ENCODE measurements at regions not wholly inside any gene's neighbourhood (a gene's known extent, or its start where the extent isn't known, plus 50 kb on each side); places are given as distances from the start of the nearest gene placed in this dataset.

DNA sequence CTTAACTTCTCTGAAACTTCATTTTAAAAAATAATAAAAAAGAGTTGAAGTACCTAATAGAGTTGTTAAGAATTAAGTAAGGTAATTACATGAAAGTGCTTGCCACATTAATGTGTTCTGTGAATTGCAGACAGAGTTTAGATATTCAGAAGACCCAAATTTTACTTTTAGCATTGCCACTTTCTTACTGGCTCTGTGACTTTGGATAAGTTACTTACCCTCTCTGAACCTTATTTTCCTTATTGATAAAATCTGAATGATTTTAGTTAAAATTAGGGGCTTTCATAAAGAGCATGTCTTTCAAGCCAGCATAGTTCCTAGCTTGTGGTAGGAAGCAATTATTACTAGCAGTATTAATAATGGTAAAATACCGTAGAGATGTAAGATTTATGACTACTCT lies 101.2 kb upstream of the CREB1 start (continued):
- TF ChIP-seq, protein P1, sequence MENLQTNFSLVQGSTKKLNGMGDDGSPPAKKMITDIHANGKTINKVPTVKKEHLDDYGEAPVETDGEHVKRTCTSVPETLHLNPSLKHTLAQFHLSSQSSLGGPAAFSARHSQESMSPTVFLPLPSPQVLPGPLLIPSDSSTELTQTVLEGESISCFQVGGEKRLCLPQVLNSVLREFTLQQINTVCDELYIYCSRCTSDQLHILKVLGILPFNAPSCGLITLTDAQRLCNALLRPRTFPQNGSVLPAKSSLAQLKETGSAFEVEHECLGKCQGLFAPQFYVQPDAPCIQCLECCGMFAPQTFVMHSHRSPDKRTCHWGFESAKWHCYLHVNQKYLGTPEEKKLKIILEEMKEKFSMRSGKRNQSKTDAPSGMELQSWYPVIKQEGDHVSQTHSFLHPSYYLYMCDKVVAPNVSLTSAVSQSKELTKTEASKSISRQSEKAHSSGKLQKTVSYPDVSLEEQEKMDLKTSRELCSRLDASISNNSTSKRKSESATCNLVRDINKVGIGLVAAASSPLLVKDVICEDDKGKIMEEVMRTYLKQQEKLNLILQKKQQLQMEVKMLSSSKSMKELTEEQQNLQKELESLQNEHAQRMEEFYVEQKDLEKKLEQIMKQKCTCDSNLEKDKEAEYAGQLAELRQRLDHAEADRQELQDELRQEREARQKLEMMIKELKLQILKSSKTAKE (IDR thresholded peaks at IDR 0.05; ENCODE audit: low read depth, poor library complexity, severe bottlenecking): no peak
- no peak for TF ChIP-seq LARP7 (IDR thresholded peaks at IDR 0.05)

DNA sequence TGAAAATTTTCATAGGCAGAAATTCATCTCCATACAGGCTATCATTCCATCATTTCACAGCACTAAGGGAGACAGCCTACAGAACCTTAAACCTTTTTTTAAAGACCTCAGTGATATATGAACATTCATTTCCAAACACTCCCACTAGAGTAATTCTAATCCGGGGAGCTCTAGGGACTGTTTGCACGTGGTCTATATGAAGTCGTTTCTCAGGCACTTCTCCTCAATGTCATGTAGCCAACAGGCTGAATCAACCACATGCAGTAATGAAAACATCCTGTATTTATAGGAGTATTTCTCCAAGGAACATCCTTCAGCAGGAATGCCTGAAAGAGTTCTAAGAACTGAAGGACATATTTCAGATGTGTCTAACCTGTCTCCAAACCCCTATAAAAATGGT lies 97.3 kb upstream of the CREB1 start:
- intact Hi-C loops (cut with micrococcal nuclease; ENCODE audit: unreplicated experiment): no loop called here
- ATAC-seq (no peak), DNase-seq (ENCODE audit: low read depth, low spot score) (no peak), FAIRE-seq (no peak)
- BruUV-seq (replicated peaks): no TSS peak
- no peaks in the 10 kb centered on the region for H3K4me1 ChIP-seq (ENCODE audit: control insufficient read depth, insufficient read depth, low read length)
- H4K20me1 ChIP-seq (ENCODE audit: control insufficient read depth, insufficient read depth): no peaks in the 10 kb centered on the region
- no peaks in the 10 kb centered on the region for H3K9me3 ChIP-seq (replicated peaks; ENCODE audit: control insufficient read depth, insufficient read depth, low read length)
- no peak overlapping the region for H3K4me3 ChIP-seq
- H2AFZ ChIP-seq (ENCODE audit: control insufficient read depth, low read depth, low read length): no peak overlapping the region
- H3K9ac ChIP-seq (ENCODE audit: control insufficient read depth, insufficient read depth, low read length): no peak overlapping the region
- no peak overlapping the region for H3K27ac ChIP-seq (ENCODE audit: control insufficient read depth, insufficient read depth)
- in situ Hi-C loops (cut with MboI): no loop called here
- WGBS (ENCODE audit: insufficient coverage, insufficient replicate concordance, low lambda C conversion rate, missing lambda C conversion rate): 38% methylated on average over 3 of the region's 3 CpGs
- no peaks in the 10 kb centered on the region for H3K36me3 ChIP-seq (ENCODE audit: control insufficient read depth in 2 of 2, insufficient read depth in 2 of 2, low read length in 1 of 2)
- ChIA-PET POLR2A (no interaction called here), RAD21 (ENCODE audit: unreplicated experiment) (no interaction called here), CTCF (no interaction called here), SMC1A (ENCODE audit: uncharacterized antibody, unreplicated experiment) (interaction anchor here (1.1 kb wide), 1 partner anchor 24 kb away, joined by 3 read pairs; no protein-coding TSS in a partner anchor)
- H3K4me2 ChIP-seq (ENCODE audit: control insufficient read depth, insufficient read depth): no peak overlapping the region
- TF ChIP-seq YY1 (IDR thresholded peaks at IDR 0.05; ENCODE audit: low read depth, low read length): no peak
- no peak for TF ChIP-seq ZBED1 (IDR thresholded peaks at IDR 0.05; ENCODE audit: borderline replicate concordance)
- no peak for TF ChIP-seq HDAC2 (IDR thresholded peaks at IDR 0.05)
- no peak for TF ChIP-seq RAD51 (IDR thresholded peaks at IDR 0.05)
- TF ChIP-seq TCF12 (IDR thresholded peaks at IDR 0.05; ENCODE audit: low read depth, low read length): no peak
- TF ChIP-seq MXI1 (IDR thresholded peaks at IDR 0.05; ENCODE audit: low read depth, low read length): no peak
- TF ChIP-seq ASH2L (IDR thresholded peaks at IDR 0.05; ENCODE audit: borderline replicate concordance, low read depth): no peak
- no peak for TF ChIP-seq SMARCA5 (IDR thresholded peaks at IDR 0.05)
- TF ChIP-seq IKZF1 (conservative IDR thresholded peaks at IDR 0.05): no peak
- TF ChIP-seq BCL3 (IDR thresholded peaks at IDR 0.05; ENCODE audit: borderline replicate concordance, insufficient read depth, low read depth, low read length, poor library complexity, severe bottlenecking): no peak
- no peak for TF ChIP-seq NR2F1 (conservative IDR thresholded peaks at IDR 0.05)
- no peaks in the 10 kb centered on the region for H3K27me3 ChIP-seq (replicated peaks in 1 of 2; ENCODE audit: control insufficient read depth in 2 of 2, insufficient read depth in 2 of 2, low read length in 1 of 2)
- H3K79me2 ChIP-seq (ENCODE audit: control insufficient read depth, insufficient read depth, low read length): no peaks in the 10 kb centered on the region

Data from GM12878 (cell line).